Cerebellar cortex (tissue), 1 donor: ENCODE measurements at regions not wholly inside any gene's neighbourhood (a gene's known extent, or its start where the extent isn't known, plus 50 kb on each side); places are given as distances from the start of the nearest gene placed in this dataset.
"Not testable (repeated sequence)": the region's sequence is repeated elsewhere in the genome, so short reads cannot be mapped to it uniquely, and the experiment has no call there.

ENCODE experiments used
- DNase-seq: peaks from one replicate; pipeline ENCODE4 v3.0.0-alpha.2; 2015; ENCODE audit warnings: low spot score

DNA sequence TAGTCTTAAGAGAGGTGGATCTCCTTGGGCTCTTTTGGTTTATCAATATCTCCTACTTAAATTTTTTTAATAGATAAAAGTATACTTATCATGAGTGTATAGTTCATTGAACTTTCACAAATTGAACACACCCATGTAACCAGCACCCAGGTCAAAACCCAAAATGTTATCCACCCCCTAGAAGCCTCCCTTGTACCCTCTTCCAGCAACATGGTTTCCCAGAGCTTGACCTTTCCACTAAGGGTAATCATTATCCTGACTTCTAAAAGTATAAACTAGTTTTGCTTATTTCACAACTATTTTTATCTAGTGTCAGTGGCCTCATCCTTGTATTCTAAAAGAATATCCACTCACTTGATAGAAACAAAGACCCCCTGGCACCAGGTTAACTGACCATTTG lies 106.8 kb downstream of the MDH1 start:
- DNase-seq: no peak

DNA sequence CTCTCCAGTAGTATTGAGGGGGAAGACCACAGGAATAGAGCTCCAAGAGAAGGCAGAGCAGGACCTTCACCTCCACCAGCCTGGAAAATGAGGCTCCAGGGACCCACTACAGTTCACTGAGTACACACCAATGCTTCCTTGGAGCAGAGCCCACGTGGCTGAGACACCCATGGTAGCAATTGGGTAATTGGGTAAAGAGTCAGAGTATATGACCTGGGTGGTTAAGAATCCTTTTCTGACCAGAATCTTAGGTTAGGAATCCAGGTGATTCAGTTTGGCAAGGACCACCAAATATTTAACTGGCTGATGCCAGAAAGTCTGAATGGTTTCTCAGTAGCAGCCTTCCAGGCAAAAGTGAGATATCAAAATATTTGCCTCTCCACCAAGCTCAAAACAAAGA lies 107.7 kb downstream of the MDH1 start:
- no peak for DNase-seq

DNA sequence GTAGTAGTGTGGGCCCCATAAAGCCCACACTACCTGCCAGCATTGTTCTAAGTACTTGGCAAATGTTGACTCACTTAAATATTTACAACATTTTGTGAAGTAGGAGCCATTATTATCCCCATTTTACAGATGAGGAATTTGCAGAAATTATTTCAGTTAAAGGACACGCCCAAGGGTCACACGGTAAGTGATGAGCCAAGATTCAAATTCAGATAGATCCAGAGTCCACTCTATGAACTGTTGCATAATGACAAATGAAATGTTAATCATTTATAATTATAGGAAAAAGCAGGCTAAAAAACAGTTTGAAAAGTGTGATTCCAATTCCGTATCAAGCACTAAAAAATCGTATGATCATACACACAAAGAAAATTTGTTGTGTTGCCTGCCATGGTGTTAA lies 108.4 kb downstream of the MDH1 start:
- DNase-seq: no peak

DNA sequence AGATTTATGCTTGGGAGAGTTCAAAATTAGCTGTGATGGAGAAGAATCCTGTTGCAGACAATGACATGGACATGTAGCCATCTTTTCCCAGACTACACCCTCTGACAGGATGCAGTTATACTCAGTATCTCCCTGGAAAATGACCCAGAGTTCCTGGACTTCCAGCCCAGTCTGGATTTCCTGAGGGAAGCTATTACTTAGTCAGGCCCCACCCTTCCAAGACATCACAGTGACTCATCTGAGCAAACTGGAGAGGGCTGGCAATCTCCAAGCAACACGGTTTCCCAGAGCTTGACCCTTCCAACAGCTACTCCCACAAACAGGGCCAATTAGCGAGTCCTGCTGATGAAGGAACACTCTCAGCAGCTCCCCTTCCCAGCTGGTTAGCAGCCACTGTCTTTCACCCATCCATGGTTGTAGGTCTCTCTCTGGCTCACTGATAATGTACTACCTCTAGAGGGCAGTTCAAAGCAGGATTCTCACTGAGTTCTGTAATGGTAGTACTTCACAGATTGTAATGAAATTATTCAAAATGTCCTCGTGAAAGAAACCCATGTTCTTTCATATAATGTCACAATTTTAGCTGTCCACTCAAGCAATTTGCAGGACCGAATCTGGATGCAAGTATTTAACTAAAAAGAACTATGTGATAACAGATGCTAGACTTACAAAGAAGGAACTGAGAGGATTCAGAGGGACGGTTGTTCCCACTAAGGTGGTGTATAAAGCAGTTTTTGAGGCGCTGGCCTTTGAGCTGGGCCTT lies 110.2 kb downstream of the MDH1 start:
- peak; percentile 40 for DNase-seq

DNA sequence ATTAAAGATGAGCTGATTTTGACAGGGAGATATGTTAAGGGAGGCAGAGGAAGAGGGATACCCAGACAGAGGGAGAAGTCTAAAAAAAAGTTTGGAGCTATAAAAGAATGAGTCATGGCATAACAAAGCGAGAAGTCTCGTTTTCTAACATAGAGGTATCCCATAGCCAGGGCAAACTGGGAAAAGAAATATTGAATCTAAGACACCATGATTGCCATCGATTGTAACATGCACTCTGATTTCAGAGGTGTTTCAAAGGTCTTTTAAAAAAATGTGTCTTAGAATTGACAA lies 110.7 kb downstream of the MDH1 start:
- no peak for DNase-seq

DNA sequence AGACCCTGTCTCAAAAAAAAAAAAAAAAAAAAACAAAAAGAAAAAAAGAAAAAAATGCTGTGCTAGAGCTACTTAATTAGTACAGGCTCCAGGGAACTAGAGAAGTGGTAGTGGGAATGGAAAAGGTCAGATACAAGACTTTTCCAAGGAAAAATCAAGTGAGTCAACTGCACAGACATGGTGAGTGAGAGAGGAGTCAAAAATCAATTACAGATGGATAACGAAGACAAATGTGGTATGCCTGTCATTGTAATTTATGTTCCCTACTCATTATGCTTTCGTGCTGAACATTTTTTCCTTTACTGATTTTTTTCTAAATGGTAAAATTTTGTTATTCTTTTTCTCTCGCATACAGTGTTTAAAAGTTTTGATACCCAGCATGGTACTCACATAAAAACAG lies 111.5 kb downstream of the MDH1 start:
- DNase-seq: no peak

DNA sequence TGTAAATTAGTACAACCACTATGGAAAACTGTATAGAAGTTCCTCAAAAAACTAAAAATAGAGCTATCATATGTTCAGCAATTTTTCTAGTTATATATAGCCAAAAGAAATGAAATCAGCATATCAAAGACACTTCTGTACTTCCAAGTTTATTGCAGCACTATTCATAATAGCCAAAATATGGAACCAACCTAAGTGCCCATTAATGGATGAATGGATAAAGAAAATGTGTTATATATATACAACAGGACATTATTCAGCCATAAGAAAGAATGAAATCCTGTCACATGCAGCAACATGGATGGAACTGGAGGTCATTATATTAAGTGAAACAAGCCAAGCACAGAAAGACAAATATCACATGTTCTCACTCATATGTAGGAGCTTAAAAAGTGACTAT lies 112.6 kb downstream of the MDH1 start:
- no peak for DNase-seq

DNA sequence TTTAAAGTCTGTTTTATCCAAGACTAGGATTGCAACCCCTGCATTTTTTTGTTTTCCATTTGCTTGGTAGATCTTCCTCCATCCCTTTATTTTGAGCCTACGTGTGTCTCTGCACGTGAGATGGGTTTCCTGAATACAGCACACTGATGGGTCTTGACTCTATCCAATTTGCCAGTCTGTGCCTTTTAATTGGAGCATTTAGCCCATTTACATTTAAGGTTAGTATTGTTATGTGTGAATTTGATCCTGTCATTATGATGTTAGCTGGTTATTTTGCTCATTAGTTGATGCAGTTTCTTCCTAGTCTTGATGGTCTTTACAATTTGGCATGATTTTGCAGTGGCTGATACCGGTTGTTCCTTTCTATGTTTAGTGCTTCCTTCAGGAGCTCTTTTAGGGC lies 117.3 kb downstream of the MDH1 start:
- not testable (repeated sequence) for DNase-seq

DNA sequence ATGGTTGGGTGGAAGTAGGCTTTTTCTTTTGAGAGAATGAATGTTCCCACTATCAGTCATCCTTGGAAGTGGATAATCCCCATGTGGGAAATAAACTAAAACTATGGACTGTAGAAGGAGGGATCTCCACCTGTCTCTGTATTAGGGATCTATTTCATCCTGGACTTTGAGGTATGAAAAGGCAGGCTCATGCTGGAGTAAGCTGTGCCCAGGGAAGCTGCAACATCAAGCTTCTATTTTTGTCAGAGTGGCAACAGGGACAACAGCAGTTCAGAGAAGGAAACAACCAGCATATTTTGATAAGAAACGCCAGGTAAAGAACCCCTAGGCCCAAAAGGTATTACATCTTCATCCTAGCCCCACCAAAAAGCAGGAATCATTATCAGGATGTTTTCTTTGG lies 122.0 kb downstream of the MDH1 start:
- DNase-seq: no peak

DNA sequence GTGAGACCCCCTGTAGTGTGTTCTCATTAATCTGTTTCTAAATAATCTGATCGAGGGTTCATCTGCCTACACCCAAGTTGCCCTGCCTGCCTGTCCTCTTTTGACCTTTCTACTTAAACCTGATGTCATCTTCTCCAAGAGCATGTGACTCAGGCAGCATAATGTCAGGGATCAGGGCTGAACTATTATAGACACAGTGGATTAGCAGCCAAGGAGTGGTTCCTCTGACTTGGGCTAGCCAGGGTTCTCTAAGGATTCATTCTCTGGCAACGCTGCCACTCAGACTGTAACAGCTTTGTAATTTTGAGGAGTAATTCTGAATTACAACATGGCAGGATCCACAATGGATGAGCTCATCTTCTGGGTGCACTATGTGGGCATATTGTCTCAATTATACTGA lies 124.0 kb downstream of the MDH1 start:
- DNase-seq: no peak

DNA sequence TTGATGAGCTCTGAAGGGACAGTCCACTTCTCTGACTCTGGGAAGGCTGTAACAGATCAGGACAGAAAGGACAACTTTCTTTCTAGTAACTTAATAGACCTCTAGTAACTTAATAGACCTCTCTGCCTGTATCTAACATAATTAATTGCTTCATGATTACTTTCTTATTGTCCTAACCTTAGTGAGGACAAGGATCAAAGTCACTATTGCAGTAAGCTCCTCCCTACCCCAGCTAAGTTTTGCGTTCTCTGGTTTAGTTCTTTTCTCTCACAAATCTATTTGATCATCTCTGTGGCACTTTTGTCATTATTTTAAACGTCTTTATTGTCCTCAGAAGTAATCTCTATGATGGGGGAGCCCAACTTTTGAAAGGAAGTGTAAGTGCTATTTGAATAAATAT lies 125.5 kb upstream of the UGP2 start:
- no peak for DNase-seq

DNA sequence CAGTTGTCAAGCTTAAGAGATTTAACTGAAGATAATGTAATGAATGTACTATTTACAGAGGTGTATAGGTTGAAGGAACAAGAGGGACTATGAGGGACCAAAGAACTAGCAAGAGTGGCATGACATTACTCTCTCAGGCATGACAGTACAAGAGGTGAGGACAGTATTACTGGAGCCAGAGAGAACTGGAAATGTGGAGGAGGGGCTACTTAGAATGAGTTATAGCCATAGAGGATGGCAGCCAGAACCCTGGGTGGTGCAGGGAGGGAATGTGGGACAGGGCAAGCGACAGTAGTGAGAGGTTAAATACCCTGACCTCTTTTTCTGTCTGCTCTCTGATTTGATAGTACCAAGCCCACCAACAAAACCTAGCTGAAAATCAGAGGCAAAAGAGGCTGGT lies 122.6 kb upstream of the UGP2 start:
- DNase-seq: no peak

DNA sequence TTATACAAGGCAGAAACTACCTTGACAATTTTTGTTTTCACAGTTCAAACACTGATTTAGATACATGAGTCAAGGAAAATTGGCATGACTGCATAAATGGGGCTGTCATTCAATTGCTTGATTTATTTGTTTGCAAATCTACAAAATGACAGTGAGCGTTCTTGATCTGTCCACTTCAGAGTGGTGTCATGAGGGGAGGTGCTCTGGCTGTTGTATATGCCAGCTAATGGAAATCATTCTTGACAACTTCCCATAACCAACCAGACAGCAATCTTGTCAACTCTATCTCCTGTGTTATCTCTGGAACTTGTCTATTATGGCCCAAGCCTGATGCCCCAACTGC lies 120.6 kb upstream of the UGP2 start:
- DNase-seq: no peak

DNA sequence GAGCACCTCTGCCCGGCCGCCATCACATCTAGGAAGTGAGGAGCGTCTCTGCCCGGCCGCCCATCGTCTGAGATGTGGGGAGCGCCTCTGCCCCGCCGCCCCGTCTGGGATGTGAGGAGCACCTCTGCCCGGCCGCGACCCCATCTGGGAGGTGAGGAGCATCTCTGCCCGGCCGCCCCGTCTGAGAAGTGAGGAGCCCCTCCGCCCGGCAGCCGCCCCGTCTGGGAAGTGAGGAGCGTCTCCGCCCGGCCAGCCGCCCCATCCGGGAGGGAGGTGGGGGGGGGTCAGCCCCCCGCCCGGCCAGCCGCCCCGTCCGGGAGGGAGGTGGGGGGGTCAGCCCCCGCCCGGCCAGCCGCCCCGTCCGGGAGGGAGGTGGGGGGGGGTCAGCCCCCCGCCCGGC lies 119.4 kb upstream of the UGP2 start:
- not testable (repeated sequence) for DNase-seq

DNA sequence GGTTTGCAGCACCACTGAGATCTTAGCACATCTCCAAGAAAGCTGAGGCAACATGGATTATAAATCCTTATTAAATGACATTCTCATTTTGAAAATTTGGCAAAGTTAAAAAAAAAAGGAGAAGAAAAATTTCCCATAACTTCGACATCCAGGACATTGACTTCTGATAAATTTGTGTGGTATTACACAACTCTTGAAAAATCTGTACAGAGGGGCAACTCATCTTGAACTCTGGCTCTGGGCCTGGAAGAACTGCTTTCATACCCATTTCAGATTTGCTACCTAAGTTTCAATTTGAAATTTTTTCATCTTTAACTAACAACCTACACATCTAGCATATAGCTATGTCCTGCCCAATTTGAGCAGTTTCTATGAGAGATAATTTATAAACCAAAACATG lies 118.0 kb upstream of the UGP2 start:
- no peak for DNase-seq

DNA sequence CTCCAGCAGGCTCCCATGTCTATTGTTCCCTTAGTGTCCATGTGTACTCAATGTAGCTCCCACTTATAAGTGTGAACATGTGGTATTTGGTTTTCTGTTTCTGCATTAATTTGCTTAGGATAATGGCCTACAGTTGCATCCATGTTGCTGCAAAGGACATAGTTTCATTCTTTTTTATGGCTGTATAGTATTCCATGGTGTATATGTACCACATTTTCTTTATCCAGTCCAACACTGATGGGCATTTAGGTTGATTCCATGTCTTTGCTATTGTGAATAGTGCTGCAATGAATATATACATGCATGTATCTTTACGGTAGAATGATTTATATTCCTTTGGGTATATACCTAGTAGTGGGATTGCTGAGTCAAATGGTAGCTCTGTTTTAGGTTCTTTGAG lies 116.5 kb upstream of the UGP2 start:
- DNase-seq: not testable (repeated sequence)

DNA sequence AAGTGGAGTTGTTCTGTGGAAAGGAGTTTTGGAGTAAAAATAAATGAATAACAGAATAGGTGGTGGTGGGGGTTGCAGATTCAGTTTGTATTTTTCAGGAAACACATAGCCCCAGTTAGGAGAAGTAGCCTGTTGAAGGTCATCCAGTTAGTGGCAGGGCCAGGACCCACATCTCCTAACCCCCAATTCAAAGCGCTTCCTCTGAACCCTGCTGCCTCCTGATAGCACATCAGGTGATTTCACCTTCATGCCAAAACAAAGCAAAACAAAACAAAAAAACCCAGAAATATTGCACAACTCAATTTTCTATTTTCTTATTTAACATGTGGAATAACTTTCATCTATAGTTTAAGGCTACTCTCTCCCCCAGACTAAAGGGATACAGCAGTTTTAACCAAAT lies 112.3 kb upstream of the UGP2 start:
- no peak for DNase-seq

DNA sequence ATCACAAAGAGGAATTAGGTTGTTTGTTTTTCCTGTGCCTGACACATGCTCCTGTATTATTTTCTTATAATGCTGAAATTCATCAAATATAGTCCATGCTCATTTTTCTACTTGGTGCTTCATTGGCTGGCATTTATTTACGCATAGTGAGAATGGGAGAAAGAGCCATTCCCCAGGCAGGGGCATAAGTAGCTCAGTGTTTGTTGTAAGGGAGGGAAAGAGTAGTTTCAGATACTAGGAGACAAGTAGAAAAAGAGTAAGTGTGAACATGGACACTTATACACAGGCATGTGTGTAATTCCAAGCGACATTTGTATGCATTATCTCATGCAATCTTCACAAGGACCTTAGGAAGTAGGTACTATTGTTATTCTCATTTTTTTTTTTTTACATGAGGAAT lies 111.9 kb upstream of the UGP2 start:
- no peak for DNase-seq

DNA sequence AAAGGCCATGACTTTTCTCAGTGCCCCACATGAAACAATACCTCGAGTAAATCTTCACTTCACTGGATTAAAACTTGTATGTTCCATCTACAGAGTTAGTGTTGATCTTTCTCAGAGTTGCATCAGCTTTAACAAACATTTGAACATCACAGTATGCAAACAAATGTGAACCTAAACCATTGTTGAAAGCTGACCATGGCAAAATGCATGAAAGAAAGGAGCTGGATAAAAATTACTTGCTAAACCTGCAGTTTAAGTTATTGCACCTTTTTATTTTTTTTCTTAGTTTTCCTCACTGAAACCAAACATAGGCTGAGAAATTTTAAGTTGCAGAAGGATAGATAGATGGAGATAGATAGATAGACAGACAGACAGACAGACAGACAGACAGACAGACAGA lies 107.2 kb upstream of the UGP2 start:
- DNase-seq: no peak

DNA sequence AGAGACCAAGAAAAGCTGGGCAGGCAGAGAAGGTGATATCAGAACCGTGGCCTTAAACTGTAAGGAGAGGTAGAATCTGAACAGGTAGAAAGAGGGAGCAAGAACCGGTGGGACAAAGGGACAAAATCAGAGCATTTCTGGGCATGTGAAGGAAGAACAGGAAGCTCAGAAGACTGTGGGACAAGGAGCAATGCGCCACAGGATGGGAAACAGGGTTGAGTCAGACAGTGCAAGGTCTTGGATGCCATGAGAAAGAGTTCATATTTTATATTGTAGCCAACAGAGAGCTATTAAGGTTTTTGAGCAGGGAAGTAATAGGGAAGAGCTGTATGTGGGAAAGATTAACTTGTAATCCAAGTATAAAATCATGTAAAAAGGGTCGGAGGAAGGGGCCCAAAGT lies 106.4 kb upstream of the UGP2 start:
- DNase-seq: no peak

DNA sequence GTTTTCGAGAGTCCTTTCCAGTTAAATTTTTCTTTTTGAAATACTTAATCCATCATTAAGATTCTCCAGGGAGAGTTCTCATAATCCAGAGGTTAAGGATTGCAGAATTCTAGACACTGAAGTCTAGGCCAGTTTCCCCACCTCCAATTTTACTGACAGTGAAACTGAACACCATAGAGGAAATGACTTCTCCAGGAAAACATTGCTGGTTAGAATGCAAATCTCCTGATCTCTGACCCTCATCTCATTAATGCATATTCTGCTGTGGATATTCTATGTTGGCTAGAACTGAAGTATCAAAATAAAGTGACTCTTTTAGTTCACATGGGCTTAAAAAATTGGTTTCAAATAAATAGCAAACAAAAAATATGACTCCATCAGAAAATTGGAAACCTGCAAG lies 105.8 kb upstream of the UGP2 start:
- no peak for DNase-seq

DNA sequence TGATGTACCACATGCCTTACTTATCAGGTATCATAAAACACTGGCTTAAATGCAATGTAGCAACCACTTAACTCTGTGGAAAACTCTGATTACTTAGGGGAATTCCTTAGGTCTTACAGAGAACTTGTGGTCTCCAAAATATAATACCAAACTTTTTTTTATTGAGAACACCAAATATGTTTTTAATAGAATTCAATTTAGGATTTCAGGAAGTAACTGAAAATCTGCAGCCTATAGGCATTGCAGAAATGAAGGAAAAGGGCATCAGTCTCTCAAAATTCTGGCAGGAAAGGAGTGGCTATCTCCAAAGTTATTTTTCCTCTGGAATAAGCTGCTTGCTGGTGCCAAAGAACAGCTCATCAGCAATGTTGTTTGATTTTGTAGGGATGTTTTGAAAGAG lies 105.3 kb upstream of the UGP2 start:
- no peak for DNase-seq

DNA sequence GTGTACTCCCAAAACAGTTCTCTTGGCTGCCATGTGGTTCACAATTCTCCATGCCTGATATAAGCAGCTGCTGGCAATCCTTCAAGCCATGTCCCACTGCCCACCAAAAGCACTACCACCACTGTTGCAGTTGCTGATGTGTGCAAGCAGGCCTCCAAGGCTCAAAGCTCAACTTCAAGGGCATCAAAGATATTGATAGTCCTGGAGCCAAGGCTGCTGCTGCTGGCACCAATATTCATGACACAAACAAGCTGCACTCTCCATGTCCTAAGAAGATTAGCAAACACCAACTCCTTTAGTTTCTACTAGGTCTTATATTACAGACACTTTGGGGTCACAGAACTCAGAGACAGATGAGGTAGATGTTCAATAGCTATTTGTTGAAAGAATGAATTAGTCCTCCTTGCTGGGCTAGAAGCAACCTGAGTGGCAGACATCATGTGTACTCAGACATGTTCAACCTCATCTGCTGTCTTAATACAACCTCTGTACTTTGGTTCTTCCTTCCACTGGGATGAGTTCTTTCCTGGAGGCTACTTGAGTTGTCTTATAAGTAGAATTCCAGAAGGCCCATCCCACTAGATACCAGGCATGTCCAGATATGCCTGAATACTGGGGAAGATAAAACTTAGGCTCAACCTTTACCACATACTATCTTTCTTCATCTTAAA lies 104.5 kb upstream of the UGP2 start:
- no peak for DNase-seq

DNA sequence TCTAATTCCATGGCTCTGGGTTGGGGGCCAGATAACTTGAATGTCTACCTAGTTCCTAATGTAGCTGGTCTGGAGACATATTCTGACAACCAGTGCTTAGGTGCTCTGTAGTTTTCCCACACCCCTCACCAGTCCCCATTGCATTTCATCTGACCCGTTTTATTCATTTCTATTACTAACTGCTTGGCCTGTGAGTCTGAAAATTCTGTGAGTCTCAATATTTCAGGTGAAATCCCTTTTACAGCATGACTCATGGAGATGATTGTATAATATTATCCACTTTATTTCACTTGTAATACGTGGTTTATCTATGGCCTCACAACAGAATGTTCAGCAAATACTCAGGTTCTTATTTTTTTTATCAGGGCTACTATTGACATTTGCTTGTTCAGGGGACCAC lies 103.7 kb upstream of the UGP2 start:
- no peak for DNase-seq
